ENCODE measurements at regions not wholly inside any gene's neighbourhood (a gene's known extent, or its start where the extent isn't known, plus 50 kb on each side); places are given as distances from the start of the nearest gene placed in this dataset.

DNA sequence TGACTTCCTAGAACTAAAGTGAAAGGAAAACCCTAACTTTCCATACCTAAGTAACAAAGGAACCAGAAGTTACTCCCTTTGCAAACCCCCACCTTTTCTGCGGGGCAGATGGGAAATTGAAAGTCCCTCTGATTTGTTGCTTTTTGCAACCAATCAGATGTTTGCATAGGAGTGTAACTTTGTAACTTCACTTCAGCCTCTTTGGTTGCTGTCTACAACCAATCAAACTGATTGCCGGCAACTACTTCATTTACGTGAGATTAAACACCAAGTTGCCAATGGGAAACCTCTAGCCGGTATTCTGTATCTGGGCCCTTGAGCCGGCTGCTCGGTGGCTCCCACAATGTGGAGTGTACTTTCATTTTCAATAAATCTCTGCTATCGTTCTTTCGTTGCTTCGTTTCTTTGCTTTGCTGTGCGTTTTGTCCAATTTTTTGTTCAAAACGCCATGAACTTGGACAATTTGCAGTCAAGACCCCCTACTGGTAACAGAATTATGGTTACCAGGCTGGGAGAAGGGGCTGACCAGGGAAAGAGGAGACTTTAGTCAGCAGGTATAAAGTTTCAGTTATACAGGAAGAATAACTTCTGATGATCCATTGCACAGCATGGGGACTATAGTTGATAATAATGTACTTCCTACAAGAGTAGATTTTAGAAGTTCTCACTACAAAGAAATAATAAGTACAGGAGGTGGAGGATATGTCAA lies 69.2 kb upstream of the RGS2 start:
- no peak overlapping the region for H3K4me3 Mint-ChIP-seq (ENCODE audit: unreplicated experiment)
- H3K4me1 Mint-ChIP-seq (ENCODE audit: insufficient read depth, unreplicated experiment): no peaks in the 10 kb centered on the region
- peaks cover 13% of the 10 kb centered on the region for H3K9me3 Mint-ChIP-seq (ENCODE audit: unreplicated experiment)
- DNase-seq (ENCODE audit: unreplicated experiment): no peak
- BruUV-seq (replicated peaks): no TSS peak
- H3K36me3 Mint-ChIP-seq (ENCODE audit: insufficient read depth, unreplicated experiment): no peaks in the 10 kb centered on the region
- POLR2A ChIA-PET: no interaction called here
- intact Hi-C loops (cut with micrococcal nuclease): no loop called here
- CTCF ChIA-PET: no interaction called here
- no peak overlapping the region for H3K27ac Mint-ChIP-seq (ENCODE audit: low read depth, unreplicated experiment)
- no peaks in the 10 kb centered on the region for H3K27me3 Mint-ChIP-seq (ENCODE audit: insufficient read depth, unreplicated experiment)
- TF ChIP-seq, protein P1, sequence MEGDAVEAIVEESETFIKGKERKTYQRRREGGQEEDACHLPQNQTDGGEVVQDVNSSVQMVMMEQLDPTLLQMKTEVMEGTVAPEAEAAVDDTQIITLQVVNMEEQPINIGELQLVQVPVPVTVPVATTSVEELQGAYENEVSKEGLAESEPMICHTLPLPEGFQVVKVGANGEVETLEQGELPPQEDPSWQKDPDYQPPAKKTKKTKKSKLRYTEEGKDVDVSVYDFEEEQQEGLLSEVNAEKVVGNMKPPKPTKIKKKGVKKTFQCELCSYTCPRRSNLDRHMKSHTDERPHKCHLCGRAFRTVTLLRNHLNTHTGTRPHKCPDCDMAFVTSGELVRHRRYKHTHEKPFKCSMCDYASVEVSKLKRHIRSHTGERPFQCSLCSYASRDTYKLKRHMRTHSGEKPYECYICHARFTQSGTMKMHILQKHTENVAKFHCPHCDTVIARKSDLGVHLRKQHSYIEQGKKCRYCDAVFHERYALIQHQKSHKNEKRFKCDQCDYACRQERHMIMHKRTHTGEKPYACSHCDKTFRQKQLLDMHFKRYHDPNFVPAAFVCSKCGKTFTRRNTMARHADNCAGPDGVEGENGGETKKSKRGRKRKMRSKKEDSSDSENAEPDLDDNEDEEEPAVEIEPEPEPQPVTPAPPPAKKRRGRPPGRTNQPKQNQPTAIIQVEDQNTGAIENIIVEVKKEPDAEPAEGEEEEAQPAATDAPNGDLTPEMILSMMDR (IDR thresholded peaks at IDR 0.05; ENCODE audit: unreplicated experiment): no peak

DNA sequence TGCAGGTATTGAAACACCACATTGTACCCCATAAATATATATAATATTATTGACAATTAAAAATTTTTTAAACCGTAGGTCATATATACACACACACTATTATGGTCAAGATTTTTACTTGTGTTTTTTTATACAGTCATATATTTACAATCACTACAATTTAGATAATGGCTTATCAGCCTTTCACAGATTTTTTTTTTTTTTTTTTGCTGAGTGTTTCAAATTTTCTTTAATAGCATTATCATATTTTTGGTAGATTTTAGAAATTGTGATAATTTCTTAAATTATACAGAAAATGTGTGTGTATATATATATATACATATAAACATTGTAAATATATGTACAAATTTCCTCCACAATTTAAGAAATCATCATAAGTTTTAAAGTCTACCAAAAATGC lies 68.6 kb upstream of the RGS2 start:
- CTCF ChIA-PET: no interaction called here
- POLR2A ChIA-PET: no interaction called here
- intact Hi-C loops (cut with micrococcal nuclease): no loop called here
- Mint-ChIP-seq H3K27ac (ENCODE audit: low read depth, unreplicated experiment) (no peak overlapping the region), H3K4me1 (ENCODE audit: insufficient read depth, unreplicated experiment) (no peaks in the 10 kb centered on the region), H3K27me3 (ENCODE audit: insufficient read depth, unreplicated experiment) (no peaks in the 10 kb centered on the region), H3K9me3 (ENCODE audit: unreplicated experiment) (peaks cover 13% of the 10 kb centered on the region), H3K4me3 (ENCODE audit: unreplicated experiment) (no peak overlapping the region), H3K36me3 (ENCODE audit: insufficient read depth, unreplicated experiment) (no peaks in the 10 kb centered on the region)
- TF ChIP-seq, protein P1 (IDR thresholded peaks at IDR 0.05; ENCODE audit: unreplicated experiment): no peak
- DNase-seq (ENCODE audit: unreplicated experiment): no peak
- no TSS peak for BruUV-seq (replicated peaks)

DNA sequence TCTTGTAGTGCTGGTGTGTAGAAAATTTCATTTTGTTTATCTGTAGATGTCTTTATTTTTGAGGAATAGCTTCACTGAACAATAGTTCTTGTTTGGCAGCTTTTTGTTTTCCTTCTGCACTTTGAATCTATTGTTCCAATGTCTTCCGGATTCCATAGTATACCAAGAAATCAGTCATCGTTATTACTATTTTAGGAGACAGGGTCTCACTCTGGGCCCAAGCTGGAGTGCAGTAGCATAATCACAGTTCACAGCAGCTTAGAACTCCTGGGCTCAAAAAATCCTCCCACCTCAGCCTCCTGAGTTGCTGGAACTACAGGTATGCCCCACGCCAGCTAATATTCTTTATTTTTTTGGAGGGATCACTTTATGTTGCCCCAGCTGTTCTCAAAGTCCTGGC lies 67.7 kb upstream of the RGS2 start:
- ChIA-PET POLR2A (interaction anchor here (0.7 to 1.3 kb wide), 2 partner anchors 8 to 121 kb away, joined by 3 read pairs; no protein-coding TSS in a partner anchor), CTCF (interaction anchor here (1.7 kb wide), 1 partner anchor 12 kb away, joined by 4 read pairs; no protein-coding TSS in a partner anchor)
- H3K4me1 Mint-ChIP-seq (ENCODE audit: insufficient read depth, unreplicated experiment): no peaks in the 10 kb centered on the region
- intact Hi-C loops (cut with micrococcal nuclease): no loop called here
- no peaks in the 10 kb centered on the region for H3K27me3 Mint-ChIP-seq (ENCODE audit: insufficient read depth, unreplicated experiment)
- H3K9me3 Mint-ChIP-seq (ENCODE audit: unreplicated experiment): peaks cover 13% of the 10 kb centered on the region
- TF ChIP-seq, protein P1 (IDR thresholded peaks at IDR 0.05; ENCODE audit: unreplicated experiment): no peak
- no peak for DNase-seq (ENCODE audit: unreplicated experiment)
- H3K4me3 Mint-ChIP-seq (ENCODE audit: unreplicated experiment): no peak overlapping the region
- no peaks in the 10 kb centered on the region for H3K36me3 Mint-ChIP-seq (ENCODE audit: insufficient read depth, unreplicated experiment)
- no peak overlapping the region for H3K27ac Mint-ChIP-seq (ENCODE audit: low read depth, unreplicated experiment)
- no TSS peak for BruUV-seq (replicated peaks)

DNA sequence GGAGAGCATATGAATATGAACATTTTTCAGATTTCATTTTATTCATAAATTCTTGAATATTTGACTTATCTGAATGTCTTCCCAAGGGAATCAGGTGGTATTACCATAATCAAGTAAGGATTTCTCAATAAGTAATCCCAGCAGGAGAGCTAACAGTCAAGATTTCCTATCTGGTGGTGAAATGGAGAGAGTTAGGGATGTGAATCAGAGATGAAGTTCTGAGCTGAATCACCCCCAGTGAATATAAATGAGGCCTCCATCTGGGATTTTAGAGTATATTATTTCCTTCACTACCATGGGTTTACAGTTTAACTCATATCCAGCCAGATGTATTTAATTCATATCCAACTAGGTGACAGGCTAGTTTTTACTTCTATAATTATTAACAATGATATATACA lies 61.5 kb upstream of the RGS2 start:
- no peaks in the 10 kb centered on the region for H3K36me3 Mint-ChIP-seq (ENCODE audit: insufficient read depth, unreplicated experiment)
- peak; percentile 28 for DNase-seq (ENCODE audit: unreplicated experiment)
- H3K4me1 Mint-ChIP-seq (ENCODE audit: insufficient read depth, unreplicated experiment): peaks cover 5% of the 10 kb centered on the region
- TF ChIP-seq, protein P1 (IDR thresholded peaks at IDR 0.05; ENCODE audit: unreplicated experiment): no peak
- no peaks in the 10 kb centered on the region for H3K9me3 Mint-ChIP-seq (ENCODE audit: unreplicated experiment)
- CTCF ChIA-PET: interaction anchor here (1.0 to 1.6 kb wide), 2 partner anchors 10 to 27 kb away, joined by 3 to 5 read pairs; no protein-coding TSS in a partner anchor
- H3K27me3 Mint-ChIP-seq (ENCODE audit: insufficient read depth, unreplicated experiment): no peaks in the 10 kb centered on the region
- POLR2A ChIA-PET: interaction anchor here (0.7 kb wide), 1 partner anchor 136 kb away, joined by 3 read pairs; no protein-coding TSS in a partner anchor
- peak overlapping the region; percentile 70 for H3K27ac Mint-ChIP-seq (ENCODE audit: low read depth, unreplicated experiment)
- intact Hi-C loops (cut with micrococcal nuclease): no loop called here
- BruUV-seq (replicated peaks): no TSS peak
- no peak overlapping the region for H3K4me3 Mint-ChIP-seq (ENCODE audit: unreplicated experiment)
